HepG2 (cell line): ENCODE measurements at regions not wholly inside any gene's neighbourhood (a gene's known extent, or its start where the extent isn't known, plus 50 kb on each side); places are given as distances from the start of the nearest gene placed in this dataset.

Experiments used
- LCORL ChIP-seq, 2 experiments: fragments of 450-650 bp in 1 of 2; sonication (generic) in 1 of 2; formaldehyde crosslinking in 1 of 2; IDR thresholded peaks; 2 replicates each; pipeline versions ENCODE4 v1.5.0 to v1.6.1; 2017 to 2020; ENCODE audit warnings: antibody characterized with exemption in 1 of 2, missing genetic modification reagents in 1 of 2
- MAFK ChIP-seq, 2 experiments: IDR thresholded peaks in 1 of 2; conservative IDR thresholded peaks in 1 of 2; 2 replicates each; pipeline ENCODE4 v1.6.1; 2011; ENCODE audit warnings: improper control_type of control experiment in 2 of 2, low read length in 2 of 2
- POGZ ChIP-seq: sonication (generic); formaldehyde crosslinking; IDR thresholded peaks from 2 replicates; pipeline ENCODE4 v1.4.0; 2020; ENCODE audit warnings: mild to moderate bottlenecking, missing genetic modification reagents
- RFX3 ChIP-seq: IDR thresholded peaks from 2 replicates; pipeline ENCODE4 v1.6.1; 2016; ENCODE audit warnings: missing biosample characterization, missing genetic modification reagents
- THAP11 ChIP-seq: IDR thresholded peaks from 2 replicates; pipeline ENCODE4 v1.6.1; 2016; ENCODE audit warnings: missing biosample characterization, missing genetic modification reagents
- ZNF746 ChIP-seq: sonication (generic); formaldehyde crosslinking; IDR thresholded peaks from 2 replicates; pipeline ENCODE4 v1.8.0; 2022; ENCODE audit warnings: mild to moderate bottlenecking, missing genetic modification reagents
- TF ChIP-seq, protein P1 (sequence below): sonication (generic); formaldehyde crosslinking; IDR thresholded peaks from 2 replicates; pipeline ENCODE4 v1.4.0; 2020; ENCODE audit warnings: mild to moderate bottlenecking, missing genetic modification reagents
- TF ChIP-seq, protein P2 (sequence below): sonication (generic); formaldehyde crosslinking; IDR thresholded peaks from 2 replicates; pipeline ENCODE4 v1.4.0; 2020; ENCODE audit warnings: mild to moderate bottlenecking, missing genetic modification reagents
- TF ChIP-seq, protein P3 (sequence below): sonication (generic); formaldehyde crosslinking; IDR thresholded peaks from 2 replicates; pipeline ENCODE4 v1.5.0; 2020; ENCODE audit warnings: mild to moderate bottlenecking, missing genetic modification reagents, borderline replicate concordance
- TF ChIP-seq, protein P4 (sequence below): sonication (generic); formaldehyde crosslinking; IDR thresholded peaks from 2 replicates; pipeline ENCODE4 v1.8.0; 2022; ENCODE audit warnings: missing genetic modification reagents, mild to moderate bottlenecking, borderline replicate concordance
- TF ChIP-seq, protein P5 (sequence below): sonication (generic); formaldehyde crosslinking; IDR thresholded peaks from 2 replicates; pipeline ENCODE4 v1.4.0; 2020; ENCODE audit warnings: missing genetic modification reagents

DNA sequence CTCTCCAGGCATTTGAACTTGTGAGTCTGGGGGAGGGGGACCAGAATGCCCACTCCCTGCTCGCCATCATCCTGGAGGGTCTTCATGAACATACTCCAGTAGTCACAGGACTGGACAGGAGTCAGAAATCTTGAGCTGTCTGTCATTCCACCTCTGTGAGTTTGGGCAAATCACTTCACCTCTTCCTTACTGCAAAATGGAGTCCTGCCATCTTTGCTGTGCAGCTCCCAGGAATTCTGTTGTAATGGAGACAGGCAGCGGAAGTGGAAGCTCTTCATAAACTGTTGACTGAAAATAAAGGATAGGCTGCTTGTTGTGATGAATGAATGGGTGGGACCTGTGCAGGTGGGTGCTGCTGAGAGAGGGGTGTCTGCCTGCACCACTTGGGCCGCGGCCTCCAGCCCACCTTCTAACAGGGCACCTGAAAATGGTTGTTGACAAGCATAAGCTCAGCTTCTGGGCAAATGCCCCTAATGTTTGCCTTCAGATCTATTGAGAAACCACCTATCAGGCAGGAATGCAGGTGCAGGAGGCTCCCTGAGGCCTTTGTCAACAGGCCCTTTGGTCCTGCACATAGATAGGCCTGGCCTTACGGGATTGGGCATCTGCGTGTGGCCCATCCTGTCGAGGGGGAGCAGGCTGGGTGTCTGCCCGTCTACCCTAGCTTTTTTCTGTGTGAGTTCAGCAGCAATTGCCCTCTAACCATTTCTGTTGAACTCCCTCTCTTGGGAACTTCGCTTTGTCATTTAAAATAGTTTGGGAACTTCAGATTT is 321.0 kb downstream of the RPS6KC1 start (continued):
- TF ChIP-seq, protein P1, sequence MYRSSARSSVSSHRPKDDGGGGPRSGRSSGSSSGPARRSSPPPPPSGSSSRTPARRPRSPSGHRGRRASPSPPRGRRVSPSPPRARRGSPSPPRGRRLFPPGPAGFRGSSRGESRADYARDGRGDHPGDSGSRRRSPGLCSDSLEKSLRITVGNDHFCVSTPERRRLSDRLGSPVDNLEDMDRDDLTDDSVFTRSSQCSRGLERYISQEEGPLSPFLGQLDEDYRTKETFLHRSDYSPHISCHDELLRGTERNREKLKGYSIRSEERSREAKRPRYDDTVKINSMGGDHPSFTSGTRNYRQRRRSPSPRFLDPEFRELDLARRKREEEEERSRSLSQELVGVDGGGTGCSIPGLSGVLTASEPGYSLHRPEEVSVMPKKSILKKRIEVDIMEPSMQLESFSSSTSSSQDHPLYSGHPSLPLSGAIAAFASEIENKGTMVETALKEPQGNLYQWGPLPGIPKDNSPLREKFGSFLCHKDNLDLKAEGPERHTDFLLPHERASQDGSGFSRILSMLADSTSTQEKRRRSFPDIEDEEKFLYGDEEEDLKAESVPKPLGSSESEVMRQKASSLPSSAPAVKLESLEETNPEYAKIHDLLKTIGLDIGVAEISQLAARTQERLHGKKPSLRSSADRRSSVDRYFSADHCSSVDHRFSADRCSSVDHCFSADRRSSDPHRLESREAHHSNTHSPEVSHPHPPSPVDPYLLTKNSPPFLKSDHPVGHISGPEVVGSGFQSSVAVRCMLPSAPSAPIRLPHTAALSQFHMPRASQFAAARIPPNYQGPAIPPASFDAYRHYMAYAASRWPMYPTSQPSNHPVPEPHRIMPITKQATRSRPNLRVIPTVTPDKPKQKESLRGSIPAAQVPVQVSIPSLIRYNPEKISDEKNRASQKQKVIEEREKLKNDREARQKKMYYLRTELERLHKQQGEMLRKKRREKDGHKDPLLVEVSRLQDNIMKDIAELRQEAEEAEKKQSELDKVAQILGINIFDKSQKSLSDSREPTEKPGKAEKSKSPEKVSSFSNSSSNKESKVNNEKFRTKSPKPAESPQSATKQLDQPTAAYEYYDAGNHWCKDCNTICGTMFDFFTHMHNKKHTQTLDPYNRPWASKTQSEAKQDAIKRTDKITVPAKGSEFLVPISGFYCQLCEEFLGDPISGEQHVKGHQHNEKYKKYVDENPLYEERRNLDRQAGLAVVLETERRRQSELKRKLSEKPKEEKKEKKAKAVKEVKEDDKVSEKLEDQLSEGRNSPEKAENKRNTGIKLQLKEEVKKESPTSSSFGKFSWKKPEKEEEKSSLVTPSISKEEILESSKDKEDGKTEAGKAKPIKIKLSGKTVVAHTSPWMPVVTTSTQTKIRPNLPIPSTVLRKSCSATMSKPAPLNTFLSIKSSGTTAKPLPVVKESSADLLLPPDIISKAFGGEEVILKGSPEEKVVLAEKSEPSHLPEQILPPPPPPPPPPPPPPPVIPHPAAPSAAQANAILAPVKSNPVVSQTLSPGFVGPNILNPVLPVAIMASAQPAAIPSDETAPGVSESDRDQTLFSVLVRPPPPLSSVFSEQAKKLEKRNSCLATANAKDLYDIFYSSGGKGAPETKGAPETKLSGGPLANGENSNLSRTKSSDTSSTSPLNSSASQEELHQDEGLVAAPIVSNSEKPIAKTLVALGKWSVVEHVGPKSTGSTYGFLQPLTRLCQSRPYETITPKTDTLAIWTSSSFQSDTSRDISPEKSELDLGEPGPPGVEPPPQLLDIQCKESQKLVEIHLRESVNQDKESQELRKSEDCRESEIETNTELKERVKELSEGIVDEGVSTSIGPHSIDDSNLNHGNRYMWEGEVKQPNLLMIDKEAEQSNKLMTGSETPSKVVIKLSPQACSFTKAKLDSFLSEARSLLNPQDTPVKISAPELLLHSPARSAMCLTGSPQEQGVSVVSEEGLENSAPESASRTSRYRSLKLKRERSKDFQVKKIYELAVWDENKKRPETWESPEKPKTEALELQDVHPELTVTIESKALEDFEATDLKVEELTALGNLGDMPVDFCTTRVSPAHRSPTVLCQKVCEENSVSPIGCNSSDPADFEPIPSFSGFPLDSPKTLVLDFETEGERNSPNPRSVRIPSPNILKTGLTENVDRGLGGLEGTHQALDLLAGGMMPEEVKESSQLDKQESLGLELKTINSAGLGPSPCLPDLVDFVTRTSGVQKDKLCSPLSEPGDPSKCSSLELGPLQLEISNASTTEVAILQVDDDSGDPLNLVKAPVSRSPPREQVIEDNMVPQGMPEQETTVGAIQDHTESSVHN (CRISPR knock-in tag), result no peak
- TF ChIP-seq, protein P2, sequence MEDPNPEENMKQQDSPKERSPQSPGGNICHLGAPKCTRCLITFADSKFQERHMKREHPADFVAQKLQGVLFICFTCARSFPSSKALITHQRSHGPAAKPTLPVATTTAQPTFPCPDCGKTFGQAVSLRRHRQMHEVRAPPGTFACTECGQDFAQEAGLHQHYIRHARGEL (CRISPR knock-in tag), result no peak
- peak; percentile 93 for TF ChIP-seq ZNF746 (CRISPR knock-in tag)
- TF ChIP-seq, protein P3, sequence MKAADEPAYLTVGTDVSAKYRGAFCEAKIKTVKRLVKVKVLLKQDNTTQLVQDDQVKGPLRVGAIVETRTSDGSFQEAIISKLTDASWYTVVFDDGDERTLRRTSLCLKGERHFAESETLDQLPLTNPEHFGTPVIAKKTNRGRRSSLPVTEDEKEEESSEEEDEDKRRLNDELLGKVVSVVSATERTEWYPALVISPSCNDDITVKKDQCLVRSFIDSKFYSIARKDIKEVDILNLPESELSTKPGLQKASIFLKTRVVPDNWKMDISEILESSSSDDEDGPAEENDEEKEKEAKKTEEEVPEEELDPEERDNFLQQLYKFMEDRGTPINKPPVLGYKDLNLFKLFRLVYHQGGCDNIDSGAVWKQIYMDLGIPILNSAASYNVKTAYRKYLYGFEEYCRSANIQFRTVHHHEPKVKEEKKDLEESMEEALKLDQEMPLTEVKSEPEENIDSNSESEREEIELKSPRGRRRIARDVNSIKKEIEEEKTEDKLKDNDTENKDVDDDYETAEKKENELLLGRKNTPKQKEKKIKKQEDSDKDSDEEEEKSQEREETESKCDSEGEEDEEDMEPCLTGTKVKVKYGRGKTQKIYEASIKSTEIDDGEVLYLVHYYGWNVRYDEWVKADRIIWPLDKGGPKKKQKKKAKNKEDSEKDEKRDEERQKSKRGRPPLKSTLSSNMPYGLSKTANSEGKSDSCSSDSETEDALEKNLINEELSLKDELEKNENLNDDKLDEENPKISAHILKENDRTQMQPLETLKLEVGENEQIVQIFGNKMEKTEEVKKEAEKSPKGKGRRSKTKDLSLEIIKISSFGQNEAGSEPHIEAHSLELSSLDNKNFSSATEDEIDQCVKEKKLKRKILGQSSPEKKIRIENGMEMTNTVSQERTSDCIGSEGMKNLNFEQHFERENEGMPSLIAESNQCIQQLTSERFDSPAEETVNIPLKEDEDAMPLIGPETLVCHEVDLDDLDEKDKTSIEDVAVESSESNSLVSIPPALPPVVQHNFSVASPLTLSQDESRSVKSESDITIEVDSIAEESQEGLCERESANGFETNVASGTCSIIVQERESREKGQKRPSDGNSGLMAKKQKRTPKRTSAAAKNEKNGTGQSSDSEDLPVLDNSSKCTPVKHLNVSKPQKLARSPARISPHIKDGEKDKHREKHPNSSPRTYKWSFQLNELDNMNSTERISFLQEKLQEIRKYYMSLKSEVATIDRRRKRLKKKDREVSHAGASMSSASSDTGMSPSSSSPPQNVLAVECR (CRISPR knock-in tag), result peak; percentile 78; the same call in 1 of the 2 replicates
- TF ChIP-seq, protein P4, sequence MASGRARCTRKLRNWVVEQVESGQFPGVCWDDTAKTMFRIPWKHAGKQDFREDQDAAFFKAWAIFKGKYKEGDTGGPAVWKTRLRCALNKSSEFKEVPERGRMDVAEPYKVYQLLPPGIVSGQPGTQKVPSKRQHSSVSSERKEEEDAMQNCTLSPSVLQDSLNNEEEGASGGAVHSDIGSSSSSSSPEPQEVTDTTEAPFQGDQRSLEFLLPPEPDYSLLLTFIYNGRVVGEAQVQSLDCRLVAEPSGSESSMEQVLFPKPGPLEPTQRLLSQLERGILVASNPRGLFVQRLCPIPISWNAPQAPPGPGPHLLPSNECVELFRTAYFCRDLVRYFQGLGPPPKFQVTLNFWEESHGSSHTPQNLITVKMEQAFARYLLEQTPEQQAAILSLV, result peak; percentile 97
- peak; percentile 99 for TF ChIP-seq POGZ (CRISPR knock-in tag)
- peak; percentile 60 for TF ChIP-seq LCORL (IDR thresholded peaks at IDR 0.05)
- TF ChIP-seq LCORL (CRISPR knock-in tag; IDR thresholded peaks at IDR 0.05), result peak; percentile 99
- peak; percentile 71 for TF ChIP-seq THAP11
- no peak for TF ChIP-seq RFX3 (CRISPR knock-in tag)
- peak in 1 of 2 experiments; percentile 62; a peak in 1 of 4 replicates for TF ChIP-seq MAFK (conservative IDR thresholded peaks at IDR 0.05 in 1 of 2, IDR thresholded peaks at IDR 0.05 in 1 of 2; ENCODE audit: low read length in 2 of 2)
- TF ChIP-seq, protein P5, sequence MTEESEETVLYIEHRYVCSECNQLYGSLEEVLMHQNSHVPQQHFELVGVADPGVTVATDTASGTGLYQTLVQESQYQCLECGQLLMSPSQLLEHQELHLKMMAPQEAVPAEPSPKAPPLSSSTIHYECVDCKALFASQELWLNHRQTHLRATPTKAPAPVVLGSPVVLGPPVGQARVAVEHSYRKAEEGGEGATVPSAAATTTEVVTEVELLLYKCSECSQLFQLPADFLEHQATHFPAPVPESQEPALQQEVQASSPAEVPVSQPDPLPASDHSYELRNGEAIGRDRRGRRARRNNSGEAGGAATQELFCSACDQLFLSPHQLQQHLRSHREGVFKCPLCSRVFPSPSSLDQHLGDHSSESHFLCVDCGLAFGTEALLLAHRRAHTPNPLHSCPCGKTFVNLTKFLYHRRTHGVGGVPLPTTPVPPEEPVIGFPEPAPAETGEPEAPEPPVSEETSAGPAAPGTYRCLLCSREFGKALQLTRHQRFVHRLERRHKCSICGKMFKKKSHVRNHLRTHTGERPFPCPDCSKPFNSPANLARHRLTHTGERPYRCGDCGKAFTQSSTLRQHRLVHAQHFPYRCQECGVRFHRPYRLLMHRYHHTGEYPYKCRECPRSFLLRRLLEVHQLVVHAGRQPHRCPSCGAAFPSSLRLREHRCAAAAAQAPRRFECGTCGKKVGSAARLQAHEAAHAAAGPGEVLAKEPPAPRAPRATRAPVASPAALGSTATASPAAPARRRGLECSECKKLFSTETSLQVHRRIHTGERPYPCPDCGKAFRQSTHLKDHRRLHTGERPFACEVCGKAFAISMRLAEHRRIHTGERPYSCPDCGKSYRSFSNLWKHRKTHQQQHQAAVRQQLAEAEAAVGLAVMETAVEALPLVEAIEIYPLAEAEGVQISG (CRISPR knock-in tag), result peak; percentile 90
